Neuronal stem cell (in vitro differentiated cells): ENCODE measurements at regions not wholly inside any gene's neighbourhood (a gene's known extent, or its start where the extent isn't known, plus 50 kb on each side); places are given as distances from the start of the nearest gene placed in this dataset.
A peak's percentile ranks its signal among the peaks of the same experiment; 100 is the strongest.

ENCODE experiments used
- DNase-seq: peaks from one replicate; pipeline ENCODE4 v3.0.0-alpha.2; 2013; ENCODE audit warnings: low spot score
- H2AFZ ChIP-seq: one replicate; pipeline ENCODE4 v1.6.1; 2013; ENCODE audit warnings: mild to moderate bottlenecking, low read length, inconsistent platforms
- H2AK5ac ChIP-seq: 2 replicates; pipeline ENCODE4 v1.6.1; 2013; ENCODE audit warnings: low read depth, mild to moderate bottlenecking, inconsistent platforms, low read length, moderate library complexity, mixed read lengths
- H2BK120ac ChIP-seq: 2 replicates; pipeline ENCODE4 v1.6.1; 2013; ENCODE audit warnings: low read depth, mild to moderate bottlenecking, inconsistent platforms, low read length, moderate library complexity, mixed read lengths
- H2BK12ac ChIP-seq: one replicate; pipeline ENCODE4 v1.6.1; 2013; ENCODE audit warnings: low read length, inconsistent platforms
- H2BK15ac ChIP-seq: 2 replicates; pipeline ENCODE4 v1.6.1; 2013; ENCODE audit warnings: mild to moderate bottlenecking, low read length, inconsistent platforms, mixed read lengths
- H2BK5ac ChIP-seq: one replicate; pipeline ENCODE4 v1.6.1; 2013; ENCODE audit warnings: inconsistent platforms, mild to moderate bottlenecking, low read length, moderate library complexity
- H3K14ac ChIP-seq: one replicate; pipeline ENCODE4 v1.6.1; 2013; ENCODE audit warnings: low read length, inconsistent platforms
- H3K18ac ChIP-seq: 2 replicates; pipeline ENCODE4 v1.6.1; 2013; ENCODE audit warnings: low read length, inconsistent platforms
- H3K23ac ChIP-seq: 2 replicates; pipeline ENCODE4 v1.6.1; 2013; ENCODE audit warnings: low read depth, mild to moderate bottlenecking, mixed read lengths, low read length, inconsistent platforms; ENCODE audit not compliant: poor library complexity
- H3K27ac ChIP-seq: replicated peaks from 3 replicates; pipeline ENCODE4 v1.5.1; 2013; ENCODE audit warnings: low read length, inconsistent platforms
- H3K27me3 ChIP-seq, 3 experiments: 2 replicates each; pipeline ENCODE4 v1.6.1; 2013; ENCODE audit warnings: low read length in 3 of 3, mild to moderate bottlenecking in 2 of 3, inconsistent platforms in 1 of 3, low read depth in 1 of 3, mixed read lengths in 1 of 3, moderate library complexity in 1 of 3; ENCODE audit not compliant: control insufficient read depth in 3 of 3, insufficient read depth in 3 of 3
- H3K36me3 ChIP-seq, 2 donors: replicated peaks in 1 of 2; 2 replicates each; pipeline ENCODE4 v1.6.1; 2013; ENCODE audit warnings: low read length in 2 of 2; ENCODE audit not compliant: control insufficient read depth in 2 of 2, insufficient read depth in 2 of 2
- H3K4ac ChIP-seq: 2 replicates; pipeline ENCODE4 v1.6.1; 2013; ENCODE audit warnings: inconsistent platforms, mild to moderate bottlenecking, low read length, moderate library complexity
- H3K4me1 ChIP-seq, 2 donors: 1 replicate in 1 of 2; 2 replicates in 1 of 2; pipeline ENCODE4 v1.6.1; 2013; ENCODE audit warnings: low read length in 2 of 2, low read depth in 1 of 2; ENCODE audit not compliant: control insufficient read depth in 2 of 2, insufficient read depth in 1 of 2
- H3K4me2 ChIP-seq: one replicate; pipeline ENCODE4 v1.6.1; 2013; ENCODE audit warnings: mild to moderate bottlenecking, low read length, inconsistent platforms; ENCODE audit not compliant: insufficient read depth, poor library complexity, severe bottlenecking
- H3K4me3 ChIP-seq, 2 donors: 2 replicates each; pipeline ENCODE4 v1.5.1; 2013; ENCODE audit warnings: low read length in 2 of 2, mild to moderate bottlenecking in 2 of 2, inconsistent platforms in 1 of 2, moderate library complexity in 1 of 2
- H3K79me1 ChIP-seq: one replicate; pipeline ENCODE4 v1.6.1; 2013; ENCODE audit warnings: low read depth, mild to moderate bottlenecking, inconsistent platforms, low read length, moderate library complexity
- H3K9ac ChIP-seq: one replicate; pipeline ENCODE4 v1.6.1; 2013; ENCODE audit warnings: mild to moderate bottlenecking, low read depth, low read length, inconsistent platforms; ENCODE audit not compliant: poor library complexity
- H3K9me3 ChIP-seq, 2 donors: replicated peaks in 1 of 2; 2 replicates each; pipeline versions ENCODE3 to v1.6.1; 2013; ENCODE audit warnings: low read length in 2 of 2, mild to moderate bottlenecking in 2 of 2, inconsistent platforms in 1 of 2, low read depth in 1 of 2, mixed read lengths in 1 of 2, moderate library complexity in 1 of 2; ENCODE audit not compliant: control insufficient read depth in 2 of 2, insufficient read depth in 1 of 2
- H4K8ac ChIP-seq: one replicate; pipeline ENCODE4 v1.6.1; 2013; ENCODE audit warnings: low read depth, mild to moderate bottlenecking, inconsistent platforms, low read length, moderate library complexity
- H4K91ac ChIP-seq: one replicate; pipeline ENCODE4 v1.6.1; 2013; ENCODE audit warnings: low read length, low read depth, mild to moderate bottlenecking, inconsistent platforms; ENCODE audit not compliant: poor library complexity
- WGBS, 2 donors: extraction: QIAGEN DNeasy Blood & Tissue Kit; methylation state at CpG; one replicate each; pipeline ENCODE4 v1.1.7; 2013; ENCODE audit warnings: missing lambda C conversion rate in 2 of 2, mixed read lengths in 1 of 2; ENCODE audit not compliant: insufficient read length in 2 of 2, insufficient replicate concordance in 1 of 2; ENCODE audit errors: extremely low coverage in 2 of 2; 5-methylcytosine and 5-hydroxymethylcytosine counted together

GRCh38 chr10:111748184-111748583 is 435.4 kb downstream of the GPAM start:
- Histone ChIP-seq H3K4ac (no peak overlapping the region), H3K4me3 (no peak overlapping the region), H3K27me3 (no peaks in the 10 kb centered on the region), H3K9me3 (no peaks in the 10 kb centered on the region), H4K91ac (no peak overlapping the region), H3K27ac (no peak overlapping the region), H3K79me1 (no peaks in the 10 kb centered on the region), H4K8ac (no peak overlapping the region), H3K4me2 (no peak overlapping the region), H2BK120ac (no peak overlapping the region), H3K14ac (no peak overlapping the region), H3K4me1 (no peaks in the 10 kb centered on the region), H3K23ac (no peak overlapping the region), H3K9ac (no peak overlapping the region), H3K18ac (no peak overlapping the region), H2BK5ac (no peak overlapping the region), H2AFZ (no peak overlapping the region), H2BK15ac (no peak overlapping the region), H2BK12ac (no peak overlapping the region), H3K36me3 (no peaks in the 10 kb centered on the region), H2AK5ac (no peak overlapping the region)
- no CpG with 5 or more reads among the region's 2 CpGs for WGBS, 2 donors
- no peak for DNase-seq

- WGBS, 2 donors = no CpG with 5 or more reads among the region's 2 CpGs
- Histone ChIP-seq H3K9me3 (no peaks in the 10 kb centered on the region), H3K18ac (no peak overlapping the region), H3K23ac (no peak overlapping the region), H3K36me3 (no peaks in the 10 kb centered on the region), H3K27ac (no peak overlapping the region), H3K14ac (no peak overlapping the region), H4K8ac (no peak overlapping the region), H4K91ac (no peak overlapping the region), H2BK120ac (no peak overlapping the region), H2AFZ (no peak overlapping the region), H3K4me2 (no peak overlapping the region), H3K9ac (no peak overlapping the region), H2BK5ac (no peak overlapping the region), H3K4ac (no peak overlapping the region), H3K4me1 (no peaks in the 10 kb centered on the region), H3K27me3 (no peaks in the 10 kb centered on the region), H3K79me1 (no peaks in the 10 kb centered on the region), H3K4me3 (no peak overlapping the region), H2BK12ac (no peak overlapping the region), H2AK5ac (no peak overlapping the region), H2BK15ac (no peak overlapping the region)
- no peak for DNase-seq
Observed at GRCh38 chr10:111750165-111750849, 433.3 kb downstream of the GPAM start.

- no peak overlapping the region for H3K4ac ChIP-seq
Observed at GRCh38 chr10:111756217-111757061, 427.1 kb downstream of the GPAM start.

GRCh38 chr10:111758593-111758992 is 425.0 kb downstream of the GPAM start:
- no peaks in the 10 kb centered on the region for H3K27me3 ChIP-seq
- no peak overlapping the region for H2AFZ ChIP-seq
- no peak overlapping the region for H3K4ac ChIP-seq
- H3K4me3 ChIP-seq = no peak overlapping the region
- H2BK5ac ChIP-seq = no peak overlapping the region
- H3K9ac ChIP-seq = no peak overlapping the region
- H4K91ac ChIP-seq = no peak overlapping the region
- no peak overlapping the region for H2BK12ac ChIP-seq
- no peak overlapping the region for H4K8ac ChIP-seq
- H2BK120ac ChIP-seq = no peak overlapping the region
- no peak overlapping the region for H3K4me2 ChIP-seq
- DNase-seq = no peak
- WGBS, 2 donors = no CpG with 5 or more reads among the region's 3 CpGs
- no peak overlapping the region for H2AK5ac ChIP-seq
- no peaks in the 10 kb centered on the region for H3K36me3 ChIP-seq
- no peak overlapping the region for H3K18ac ChIP-seq
- no peak overlapping the region for H3K27ac ChIP-seq
- H3K14ac ChIP-seq = no peak overlapping the region
- H3K9me3 ChIP-seq = peaks cover 0 to 1% of the 10 kb centered on the region in 2 donors
- H2BK15ac ChIP-seq = no peak overlapping the region
- no peaks in the 10 kb centered on the region for H3K79me1 ChIP-seq
- H3K4me1 ChIP-seq = no peaks in the 10 kb centered on the region
- H3K23ac ChIP-seq = no peak overlapping the region

More at GRCh38 chr10:111756217-111757061, 427.1 kb downstream of the GPAM start:
- Histone ChIP-seq H3K4me2 (no peak overlapping the region), H2AFZ (no peak overlapping the region), H3K27me3 (no peaks in the 10 kb centered on the region), H3K27ac (no peak overlapping the region), H3K9ac (no peak overlapping the region), H3K18ac (no peak overlapping the region), H2BK5ac (no peak overlapping the region), H4K8ac (no peak overlapping the region), H2BK120ac (no peak overlapping the region), H2AK5ac (no peak overlapping the region), H3K9me3 (no peaks in the 10 kb centered on the region), H3K23ac (no peak overlapping the region), H3K4me3 (no peak overlapping the region), H3K79me1 (no peaks in the 10 kb centered on the region), H3K36me3 (no peaks in the 10 kb centered on the region), H4K91ac (no peak overlapping the region), H3K4me1 (no peaks in the 10 kb centered on the region), H2BK15ac (no peak overlapping the region), H2BK12ac (no peak overlapping the region), H3K14ac (no peak overlapping the region)
- DNase-seq = peak; percentile 36
- no CpG with 5 or more reads among the region's 14 CpGs for WGBS, 2 donors
